ENCODE measurements at regions not wholly inside any gene's neighbourhood (a gene's known extent, or its start where the extent isn't known, plus 50 kb on each side); places are given as distances from the start of the nearest gene placed in this dataset.

GRCh38 chr4:46506876-46507275 is 116.9 kb upstream of the GABRA2 start:
- peak in 5 of 6 donors; percentile 2 to 79 (median 14) for DNase-seq (ENCODE audit: low read depth in 4 of 6, low spot score in 6 of 6)
- WGBS (ENCODE audit: insufficient coverage), result 20% methylated on average over 1 of the region's 4 CpGs

GRCh38 chr4:46505131-46505530 is 115.2 kb upstream of the GABRA2 start:
- no peaks in the 10 kb centered on the region for H3K4me1 ChIP-seq (ENCODE audit: control insufficient read depth, insufficient read depth, low read length)
- no peaks in the 10 kb centered on the region for H3K27me3 ChIP-seq (ENCODE audit: control insufficient read depth, insufficient read depth, low read length)
- no peak for DNase-seq (ENCODE audit: low read depth in 4 of 6, low spot score in 6 of 6)
- H3K4me3 ChIP-seq (ENCODE audit: low read depth, low read length), result no peak overlapping the region
- H3K27ac ChIP-seq (ENCODE audit: low read depth, low read length), result no peak overlapping the region
- H3K36me3 ChIP-seq (ENCODE audit: control insufficient read depth, insufficient read depth, low read length), result no peaks in the 10 kb centered on the region
- H3K9me3 ChIP-seq (ENCODE audit: control insufficient read depth, insufficient read depth, low read length), result no peaks in the 10 kb centered on the region

More at GRCh38 chr4:46506876-46507275, 116.9 kb upstream of the GABRA2 start:
- Histone ChIP-seq H3K4me3 (ENCODE audit: low read depth, low read length) (no peak overlapping the region), H3K27me3 (ENCODE audit: control insufficient read depth, insufficient read depth, low read length) (no peaks in the 10 kb centered on the region), H3K4me1 (ENCODE audit: control insufficient read depth, insufficient read depth, low read length) (no peaks in the 10 kb centered on the region), H3K27ac (ENCODE audit: low read depth, low read length) (no peak overlapping the region), H3K9me3 (ENCODE audit: control insufficient read depth, insufficient read depth, low read length) (no peaks in the 10 kb centered on the region), H3K36me3 (ENCODE audit: control insufficient read depth, insufficient read depth, low read length) (no peaks in the 10 kb centered on the region)

- Histone ChIP-seq H3K4me1 (ENCODE audit: control insufficient read depth, insufficient read depth, low read length) (no peaks in the 10 kb centered on the region), H3K9me3 (ENCODE audit: control insufficient read depth, insufficient read depth, low read length) (no peaks in the 10 kb centered on the region), H3K4me3 (ENCODE audit: low read depth, low read length) (no peak overlapping the region), H3K27me3 (ENCODE audit: control insufficient read depth, insufficient read depth, low read length) (no peaks in the 10 kb centered on the region), H3K27ac (ENCODE audit: low read depth, low read length) (no peak overlapping the region), H3K36me3 (ENCODE audit: control insufficient read depth, insufficient read depth, low read length) (no peaks in the 10 kb centered on the region)
- WGBS (ENCODE audit: insufficient coverage), result no CpG with 5 or more reads among the region's 4 CpGs
- no peak for DNase-seq (ENCODE audit: low read depth in 4 of 6, low spot score in 6 of 6)
Measured at GRCh38 chr4:46503739-46504138, 113.8 kb upstream of the GABRA2 start.

GRCh38 chr4:46492394-46492793 is 102.5 kb upstream of the GABRA2 start:
- DNase-seq (ENCODE audit: low read depth in 4 of 6, low spot score in 6 of 6), result no peak
- H3K27me3 ChIP-seq (ENCODE audit: control insufficient read depth, insufficient read depth, low read length), result no peaks in the 10 kb centered on the region
- no peaks in the 10 kb centered on the region for H3K36me3 ChIP-seq (ENCODE audit: control insufficient read depth, insufficient read depth, low read length)
- H3K4me1 ChIP-seq (ENCODE audit: control insufficient read depth, insufficient read depth, low read length), result no peaks in the 10 kb centered on the region
- WGBS (ENCODE audit: insufficient coverage), result 58% methylated on average over 2 of the region's 3 CpGs
- H3K9me3 ChIP-seq (ENCODE audit: control insufficient read depth, insufficient read depth, low read length), result no peaks in the 10 kb centered on the region
- no peak overlapping the region for H3K27ac ChIP-seq (ENCODE audit: low read depth, low read length)
- H3K4me3 ChIP-seq (ENCODE audit: low read depth, low read length), result no peak overlapping the region

GRCh38 chr4:46491455-46491854 is 101.5 kb upstream of the GABRA2 start:
- Histone ChIP-seq H3K27me3 (ENCODE audit: control insufficient read depth, insufficient read depth, low read length) (no peaks in the 10 kb centered on the region), H3K4me1 (ENCODE audit: control insufficient read depth, insufficient read depth, low read length) (no peaks in the 10 kb centered on the region), H3K27ac (ENCODE audit: low read depth, low read length) (no peak overlapping the region), H3K9me3 (ENCODE audit: control insufficient read depth, insufficient read depth, low read length) (no peaks in the 10 kb centered on the region), H3K4me3 (ENCODE audit: low read depth, low read length) (no peak overlapping the region), H3K36me3 (ENCODE audit: control insufficient read depth, insufficient read depth, low read length) (no peaks in the 10 kb centered on the region)
- no peak for DNase-seq (ENCODE audit: low read depth in 4 of 6, low spot score in 6 of 6)
- WGBS (ENCODE audit: insufficient coverage), result no CpG with 5 or more reads among the region's 2 CpGs

- Histone ChIP-seq H3K36me3 (ENCODE audit: control insufficient read depth, insufficient read depth, low read length) (no peaks in the 10 kb centered on the region), H3K4me1 (ENCODE audit: control insufficient read depth, insufficient read depth, low read length) (no peaks in the 10 kb centered on the region), H3K4me3 (ENCODE audit: low read depth, low read length) (no peak overlapping the region), H3K27me3 (ENCODE audit: control insufficient read depth, insufficient read depth, low read length) (no peaks in the 10 kb centered on the region), H3K27ac (ENCODE audit: low read depth, low read length) (no peak overlapping the region), H3K9me3 (ENCODE audit: control insufficient read depth, insufficient read depth, low read length) (no peaks in the 10 kb centered on the region)
- no peak for DNase-seq (ENCODE audit: low read depth in 4 of 6, low spot score in 6 of 6)
Measured at GRCh38 chr4:46484881-46485280, 95.0 kb upstream of the GABRA2 start.

GRCh38 chr4:46462733-46463132 is 72.8 kb upstream of the GABRA2 start:
- WGBS (ENCODE audit: insufficient coverage), result 68% methylated on average over 2 of the region's 2 CpGs
- H3K27me3 ChIP-seq (ENCODE audit: control insufficient read depth, insufficient read depth, low read length), result no peaks in the 10 kb centered on the region

GRCh38 chr4:46459308-46459707 is 69.4 kb upstream of the GABRA2 start:
- Histone ChIP-seq H3K27me3 (ENCODE audit: control insufficient read depth, insufficient read depth, low read length) (no peaks in the 10 kb centered on the region), H3K27ac (ENCODE audit: low read depth, low read length) (no peak overlapping the region), H3K4me1 (ENCODE audit: control insufficient read depth, insufficient read depth, low read length) (no peaks in the 10 kb centered on the region), H3K36me3 (ENCODE audit: control insufficient read depth, insufficient read depth, low read length) (no peaks in the 10 kb centered on the region), H3K9me3 (ENCODE audit: control insufficient read depth, insufficient read depth, low read length) (peaks cover 4% of the 10 kb centered on the region), H3K4me3 (ENCODE audit: low read depth, low read length) (no peak overlapping the region)
- DNase-seq (ENCODE audit: low read depth in 4 of 6, low spot score in 6 of 6), result no peak
- no CpG with 5 or more reads among the region's 1 CpG for WGBS (ENCODE audit: insufficient coverage)

More at GRCh38 chr4:46462733-46463132, 72.8 kb upstream of the GABRA2 start:
- H3K4me3 ChIP-seq (ENCODE audit: low read depth, low read length), result no peak overlapping the region
- H3K27ac ChIP-seq (ENCODE audit: low read depth, low read length), result no peak overlapping the region
- no peak for DNase-seq (ENCODE audit: low read depth in 4 of 6, low spot score in 6 of 6)
- H3K9me3 ChIP-seq (ENCODE audit: control insufficient read depth, insufficient read depth, low read length), result no peaks in the 10 kb centered on the region
- H3K4me1 ChIP-seq (ENCODE audit: control insufficient read depth, insufficient read depth, low read length), result no peaks in the 10 kb centered on the region
- H3K36me3 ChIP-seq (ENCODE audit: control insufficient read depth, insufficient read depth, low read length), result no peaks in the 10 kb centered on the region

GRCh38 chr4:46450556-46450955 is 60.6 kb upstream of the GABRA2 start:
- Histone ChIP-seq H3K27ac (ENCODE audit: low read depth, low read length) (peak overlapping the region; percentile 52), H3K9me3 (ENCODE audit: control insufficient read depth, insufficient read depth, low read length) (no peaks in the 10 kb centered on the region), H3K27me3 (ENCODE audit: control insufficient read depth, insufficient read depth, low read length) (no peaks in the 10 kb centered on the region), H3K4me3 (ENCODE audit: low read depth, low read length) (no peak overlapping the region), H3K36me3 (ENCODE audit: control insufficient read depth, insufficient read depth, low read length) (no peaks in the 10 kb centered on the region), H3K4me1 (ENCODE audit: control insufficient read depth, insufficient read depth, low read length) (no peaks in the 10 kb centered on the region)
- no CpG with 5 or more reads among the region's 1 CpG for WGBS (ENCODE audit: insufficient coverage)
- DNase-seq (ENCODE audit: low read depth in 4 of 6, low spot score in 6 of 6), result peak in 1 of 6 donors; percentile 46

- Histone ChIP-seq H3K27me3 (ENCODE audit: control insufficient read depth, insufficient read depth, low read length) (no peaks in the 10 kb centered on the region), H3K36me3 (ENCODE audit: control insufficient read depth, insufficient read depth, low read length) (no peaks in the 10 kb centered on the region), H3K4me3 (ENCODE audit: low read depth, low read length) (no peak overlapping the region), H3K4me1 (ENCODE audit: control insufficient read depth, insufficient read depth, low read length) (no peaks in the 10 kb centered on the region), H3K9me3 (ENCODE audit: control insufficient read depth, insufficient read depth, low read length) (no peaks in the 10 kb centered on the region), H3K27ac (ENCODE audit: low read depth, low read length) (no peak overlapping the region)
- WGBS (ENCODE audit: insufficient coverage), result 70% methylated on average over 2 of the region's 5 CpGs
- DNase-seq (ENCODE audit: low read depth in 4 of 6, low spot score in 6 of 6), result no peak
Measured at GRCh38 chr4:46445710-46446314, 55.9 kb upstream of the GABRA2 start.
